H7 (cell line): ENCODE measurements at regions not wholly inside any gene's neighbourhood (a gene's known extent, or its start where the extent isn't known, plus 50 kb on each side); places are given as distances from the start of the nearest gene placed in this dataset.

Experiments used
- DNase-seq: peaks from one replicate; pipeline ENCODE4 v3.0.0; 2012
- H3K27me3 ChIP-seq: 2 replicates; pipeline ENCODE4 v1.6.0; 2011; ENCODE audit warnings: mild to moderate bottlenecking, low read length; ENCODE audit not compliant: control insufficient read depth, insufficient read depth
- H3K36me3 ChIP-seq: replicated peaks from 2 replicates; pipeline ENCODE4 v1.5.1; 2011; ENCODE audit warnings: low read length; ENCODE audit not compliant: control insufficient read depth, insufficient read depth
- H3K4me3 ChIP-seq: 2 replicates; pipeline ENCODE4 v1.5.1; 2011; ENCODE audit warnings: low read depth, mild to moderate bottlenecking, control low read depth, low read length, moderate library complexity; ENCODE audit not compliant: insufficient read depth

DNA sequence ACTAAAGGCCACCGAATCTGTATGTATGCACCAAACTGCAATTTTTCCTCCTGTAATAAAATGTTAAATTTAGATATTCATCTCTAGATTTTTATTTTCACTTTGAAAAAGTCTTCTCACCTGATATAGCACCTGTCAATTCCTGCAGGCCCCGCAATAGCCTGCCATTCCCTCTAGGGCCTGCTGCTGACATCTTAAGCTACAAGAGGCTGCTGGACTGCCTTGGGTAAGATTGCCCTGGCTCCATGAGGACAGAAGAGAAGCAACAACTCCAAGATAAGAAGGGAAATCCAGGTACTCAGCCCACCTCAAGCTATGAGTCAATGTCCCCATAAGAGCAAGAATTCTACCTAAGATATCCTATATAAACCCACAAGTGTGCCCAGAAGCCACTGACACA lies 230.2 kb upstream of the AGTR2 start:
- H3K36me3 ChIP-seq = peaks cover 11% of the 10 kb centered on the region

GRCh38 chrX:115940888-115941332 lies 229.6 kb upstream of the AGTR2 start:
- H3K36me3 ChIP-seq = peaks cover 5% of the 10 kb centered on the region
- H3K27me3 ChIP-seq = no peaks in the 10 kb centered on the region
- H3K4me3 ChIP-seq = no peak overlapping the region
- DNase-seq = peak; percentile 80

More for the DNA sequence above, 230.2 kb upstream of the AGTR2 start:
- peak; percentile 35 for DNase-seq
- Histone ChIP-seq H3K27me3 (no peaks in the 10 kb centered on the region), H3K4me3 (no peak overlapping the region)

GRCh38 chrX:115941388-115941787 lies 229.2 kb upstream of the AGTR2 start:
- no peak for DNase-seq
- Histone ChIP-seq H3K27me3 (no peaks in the 10 kb centered on the region), H3K4me3 (no peak overlapping the region), H3K36me3 (peaks cover 4% of the 10 kb centered on the region)

- Histone ChIP-seq H3K27me3 (no peaks in the 10 kb centered on the region), H3K4me3 (no peak overlapping the region), H3K36me3 (peaks cover 3% of the 10 kb centered on the region)
- DNase-seq = no peak
These were observed 224.5 kb upstream of the AGTR2 start for GRCh38 chrX:115946059-115946458.

DNA sequence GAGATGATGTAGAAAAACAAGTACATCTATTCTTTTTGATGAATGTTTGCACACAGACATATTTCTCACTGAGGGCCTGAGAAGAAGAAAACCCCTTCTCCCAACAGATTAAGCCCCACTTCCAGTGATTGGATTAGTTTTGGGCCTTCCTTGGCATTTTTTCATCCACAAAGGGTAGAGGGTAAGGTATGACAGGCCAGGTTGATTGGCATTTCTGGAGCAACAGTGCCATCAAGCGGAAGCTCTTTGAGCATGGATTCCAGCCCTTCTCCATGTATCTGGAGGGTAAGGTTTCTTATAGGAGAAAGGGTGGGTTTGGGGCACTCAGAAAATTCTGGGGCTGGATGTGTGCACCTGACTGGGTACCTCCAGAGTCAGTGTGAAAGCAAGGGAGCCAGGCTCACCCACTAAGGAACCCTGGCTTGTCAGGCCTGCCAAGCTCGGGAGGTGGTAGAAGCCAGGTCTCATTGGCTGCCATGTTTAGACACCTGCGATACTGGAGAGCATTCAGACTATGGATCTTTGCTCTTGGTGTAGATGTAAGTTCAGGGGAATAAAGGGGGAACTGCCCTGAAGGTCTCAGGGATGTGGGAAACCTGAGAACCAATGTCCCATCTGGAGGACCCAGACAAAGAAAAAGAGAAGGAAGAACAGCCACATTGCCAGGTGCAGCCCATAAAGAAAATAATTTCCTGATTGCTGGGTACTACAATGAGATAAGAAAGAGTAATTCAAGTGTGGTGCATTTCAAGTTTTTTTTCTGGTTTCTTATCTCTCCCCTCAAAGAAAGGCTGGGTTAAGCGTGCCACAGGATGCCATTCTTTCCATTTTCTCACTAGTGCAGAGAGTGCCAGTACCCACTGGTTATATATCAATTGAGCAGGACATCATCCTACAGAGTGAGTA lies 222.3 kb upstream of the AGTR2 start:
- DNase-seq = peak; percentile 36
- no peaks in the 10 kb centered on the region for H3K27me3 ChIP-seq
- no peak overlapping the region for H3K4me3 ChIP-seq
- H3K36me3 ChIP-seq = peaks cover 9% of the 10 kb centered on the region

DNA sequence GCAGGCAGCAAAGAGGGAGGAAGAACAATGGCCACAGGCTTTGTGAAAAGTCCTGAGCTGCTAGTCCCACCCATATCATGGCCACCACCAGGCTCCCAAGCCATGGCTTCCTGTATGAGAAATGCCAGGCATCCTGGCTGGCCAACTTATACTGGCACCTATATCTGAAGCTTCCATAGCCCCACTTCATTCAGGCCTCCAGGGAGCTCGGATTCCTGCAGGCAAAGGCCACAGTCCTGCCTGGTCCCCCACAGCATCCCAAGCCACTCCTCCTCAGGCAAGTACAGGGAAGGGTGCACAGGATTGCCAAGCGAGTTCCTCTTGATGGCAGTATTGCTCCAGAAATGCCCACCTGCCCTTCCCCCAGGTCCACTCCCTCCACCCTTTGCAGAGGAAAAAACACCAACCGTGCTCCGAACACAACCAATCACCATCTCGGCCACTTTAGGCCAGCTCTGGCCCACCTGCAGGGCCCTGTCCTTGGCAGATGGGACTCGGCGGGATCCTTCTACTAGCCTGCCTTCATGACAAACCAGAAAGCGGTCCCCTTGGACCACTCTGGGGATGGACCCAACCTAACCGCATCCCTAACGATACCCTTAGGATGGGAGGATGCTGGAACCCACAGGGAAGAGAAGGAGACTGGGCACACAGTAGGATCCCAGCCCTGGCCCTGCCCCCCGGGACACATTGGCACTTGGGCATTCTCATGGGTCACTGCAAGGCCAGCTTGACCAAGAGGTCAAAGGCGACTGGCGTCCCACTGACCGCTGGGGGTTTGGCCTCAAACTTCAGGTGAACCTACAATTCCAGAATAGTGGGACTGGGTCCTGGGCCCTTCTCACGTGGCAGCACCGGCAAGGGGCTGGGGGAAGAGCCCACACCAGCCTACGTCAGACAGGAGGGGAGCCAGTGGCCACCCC lies 220.4 kb upstream of the AGTR2 start:
- Histone ChIP-seq H3K4me3 (no peak overlapping the region), H3K27me3 (no peaks in the 10 kb centered on the region), H3K36me3 (peaks cover 9% of the 10 kb centered on the region)
- DNase-seq = peak; percentile 74

DNA sequence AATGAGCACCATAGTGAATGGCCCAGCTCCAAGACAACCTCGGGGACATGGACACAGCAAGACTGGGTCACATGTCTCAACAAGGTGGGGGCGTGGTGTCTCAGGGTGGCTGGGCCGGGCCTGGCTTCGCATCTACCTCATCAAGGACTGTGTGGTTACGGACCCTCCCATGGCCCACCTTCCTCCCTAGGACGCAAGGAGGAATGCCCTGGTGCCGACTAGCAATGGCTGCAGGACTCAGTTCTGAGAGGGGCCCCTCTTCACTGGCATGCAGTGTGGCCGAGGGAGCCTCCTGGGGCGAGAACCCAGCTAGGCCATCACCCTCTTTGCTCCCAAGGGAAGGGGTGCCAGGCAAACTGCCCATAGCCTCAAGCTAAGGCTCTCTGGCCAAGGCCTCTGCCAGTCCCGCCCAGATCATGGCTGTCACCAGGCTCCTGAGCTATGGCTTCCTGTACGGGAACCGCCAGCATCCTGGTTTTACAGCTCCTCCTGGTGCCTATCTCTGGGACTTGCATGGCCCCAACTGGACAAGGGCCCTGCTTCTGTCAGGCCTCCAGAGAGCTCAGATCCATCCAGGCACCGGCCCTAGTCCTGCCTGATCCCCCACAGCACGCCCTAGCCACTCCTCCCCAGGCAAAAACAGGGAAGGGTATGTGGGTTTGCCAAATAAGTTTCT lies 218.0 kb upstream of the AGTR2 start:
- no peaks in the 10 kb centered on the region for H3K27me3 ChIP-seq
- peaks cover 7% of the 10 kb centered on the region for H3K36me3 ChIP-seq
- peak; percentile 53 for DNase-seq
- H3K4me3 ChIP-seq = no peak overlapping the region

GRCh38 chrX:115957862-115958490 lies 212.6 kb upstream of the AGTR2 start:
- DNase-seq = peak; percentile 54
- Histone ChIP-seq H3K27me3 (no peaks in the 10 kb centered on the region), H3K36me3 (0 out of 2 replicates have a peak, but pooled peaks cover 1% of the 10 kb centered on the region), H3K4me3 (no peak overlapping the region)

DNA sequence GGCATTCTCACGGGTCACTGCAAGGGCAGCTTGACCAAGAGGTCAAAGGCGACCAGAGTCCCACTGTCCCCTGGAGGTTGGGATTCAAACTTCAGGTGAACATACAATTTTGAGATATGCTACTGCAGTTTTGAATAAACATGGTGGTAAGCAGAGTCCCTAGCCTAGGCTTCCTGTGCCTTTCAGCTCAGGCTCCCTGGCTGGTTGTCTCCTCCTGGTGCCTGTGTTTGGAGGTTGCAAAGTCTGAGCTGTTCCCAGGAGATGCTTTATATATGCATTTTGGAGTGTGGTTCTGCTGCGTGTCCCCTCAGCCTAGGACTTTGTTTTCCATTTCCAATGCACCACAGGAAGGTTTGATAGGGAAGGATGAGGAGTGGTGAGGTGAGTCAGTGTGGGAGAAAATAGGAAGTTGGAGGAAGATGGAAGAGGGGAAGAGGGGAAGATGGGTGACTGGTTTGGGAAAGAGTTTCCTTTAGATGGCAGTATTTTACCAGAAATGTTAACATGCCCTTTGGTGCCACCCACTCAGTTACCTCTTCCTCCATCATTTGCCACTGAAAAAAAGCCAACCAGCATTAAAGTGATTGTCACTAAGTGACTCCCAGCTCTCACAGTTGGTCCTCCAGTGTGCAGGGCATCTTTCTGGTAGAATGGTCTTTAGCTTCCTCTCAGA lies 211.7 kb upstream of the AGTR2 start:
- 0 out of 2 replicates have a peak, but pooled peaks cover 1% of the 10 kb centered on the region for H3K36me3 ChIP-seq
- DNase-seq = peak; percentile 17
- no peak overlapping the region for H3K4me3 ChIP-seq
- H3K27me3 ChIP-seq = no peaks in the 10 kb centered on the region

- Histone ChIP-seq H3K27me3 (no peaks in the 10 kb centered on the region), H3K4me3 (no peak overlapping the region), H3K36me3 (0 out of 2 replicates have a peak, but pooled peaks cover 1% of the 10 kb centered on the region)
- DNase-seq = no peak
These were observed 210.0 kb upstream of the AGTR2 start for GRCh38 chrX:115960440-115961084.

DNA sequence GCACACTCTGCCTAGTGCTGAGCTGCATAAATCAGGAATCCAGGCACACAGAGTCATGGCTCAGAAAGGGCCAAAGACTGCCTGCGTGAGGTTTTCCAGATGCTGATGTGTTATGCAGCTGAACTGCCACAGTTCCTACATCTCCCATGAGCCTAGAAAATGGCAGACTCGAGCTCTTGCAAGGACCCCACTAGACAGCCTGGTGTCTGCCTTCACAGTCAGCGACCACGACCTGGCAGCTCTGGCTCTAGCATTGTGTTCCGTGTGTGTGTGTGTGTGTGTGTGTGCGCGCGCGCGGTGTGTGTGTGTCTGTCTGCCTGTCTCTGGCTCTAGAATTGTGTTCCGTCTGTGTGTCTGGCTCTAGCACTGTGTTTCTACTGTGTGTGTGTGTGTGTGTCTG lies 203.6 kb upstream of the AGTR2 start:
- Histone ChIP-seq H3K36me3 (peaks cover 2% of the 10 kb centered on the region; the same call in 1 of the 2 replicates), H3K27me3 (no peaks in the 10 kb centered on the region), H3K4me3 (peak overlapping the region; percentile 6; the same call in 1 of the 2 replicates)
- DNase-seq = no peak

DNA sequence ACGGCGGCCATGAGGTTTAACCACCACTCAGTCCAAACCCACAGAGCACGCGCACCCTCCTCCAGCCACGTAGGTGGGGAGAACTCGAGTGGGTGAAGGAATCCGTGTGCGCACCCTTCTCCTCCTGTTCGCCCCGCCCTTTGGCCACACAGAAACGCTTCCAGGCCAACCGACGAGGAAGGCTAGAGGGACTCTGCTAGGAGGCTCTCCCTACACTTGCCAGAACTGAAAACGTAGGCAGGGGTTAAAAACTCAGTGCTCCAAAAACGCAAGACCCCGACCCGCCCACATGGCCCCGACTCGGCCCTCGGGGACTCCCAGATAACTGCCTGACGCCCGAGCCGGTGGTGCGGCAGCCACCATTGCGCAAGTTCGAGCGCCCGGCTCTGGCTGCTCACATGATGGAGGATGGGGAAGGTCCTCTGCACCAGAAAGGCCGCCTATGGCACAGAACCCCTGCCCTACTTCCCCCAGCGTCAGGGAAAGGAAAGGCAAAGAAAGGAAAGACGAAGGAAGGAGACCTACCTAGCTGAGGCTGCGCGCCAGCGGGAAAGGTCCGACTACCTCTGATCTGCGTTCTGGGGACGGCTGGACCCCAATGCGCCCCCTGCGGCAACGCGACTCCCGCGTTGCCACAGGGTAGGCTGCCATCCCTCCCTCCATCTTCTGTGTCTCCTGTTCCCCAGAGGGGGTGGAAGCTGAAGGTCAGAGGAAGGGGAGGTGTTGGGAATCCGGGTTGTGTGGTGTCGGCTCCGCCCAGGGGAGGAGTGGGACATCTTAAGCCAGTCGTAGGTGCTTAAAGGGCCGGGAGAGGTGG lies 201.9 kb upstream of the AGTR2 start:
- Histone ChIP-seq H3K27me3 (no peaks in the 10 kb centered on the region), H3K4me3 (peak overlapping the region; percentile 93), H3K36me3 (peaks cover 2% of the 10 kb centered on the region; the same call in 1 of the 2 replicates)
- peak; percentile 88 for DNase-seq
